Fibroblast of villous mesenchyme (primary cell): ENCODE measurements at regions not wholly inside any gene's neighbourhood (a gene's known extent, or its start where the extent isn't known, plus 50 kb on each side); places are given as distances from the start of the nearest gene placed in this dataset.

Experiments
- DNase-seq: peaks from one replicate; pipeline ENCODE4 v3.0.0-alpha.2; 2010; ENCODE audit warnings: low read depth
- H3K4me3 ChIP-seq: 2 replicates; pipeline ENCODE4 v1.5.1; 2011; ENCODE audit warnings: low read depth, mild to moderate bottlenecking, low read length
- CTCF ChIP-seq: IDR thresholded peaks from 2 replicates; pipeline ENCODE4 v1.5.1; 2012; ENCODE audit warnings: low read depth, mild to moderate bottlenecking, low read length; ENCODE audit not compliant: insufficient read depth

- no peak for DNase-seq
- no peak overlapping the region for H3K4me3 ChIP-seq
- TF ChIP-seq CTCF: no peak
These were observed 55.5 kb upstream of the ST6GAL2 start for GRCh38 chr2:106941372-106941993.

- no peak for DNase-seq
- TF ChIP-seq CTCF: no peak
These were observed 57.7 kb upstream of the ST6GAL2 start for GRCh38 chr2:106943468-106944200.

GRCh38 chr2:106944215-106944614 is 58.2 kb upstream of the ST6GAL2 start:
- no peak for TF ChIP-seq CTCF
- H3K4me3 ChIP-seq: no peak overlapping the region
- peak; percentile 44 for DNase-seq

More at GRCh38 chr2:106943468-106944200, 57.7 kb upstream of the ST6GAL2 start:
- H3K4me3 ChIP-seq: no peak overlapping the region

- DNase-seq: no peak
- H3K4me3 ChIP-seq: no peak overlapping the region
- TF ChIP-seq CTCF: no peak
These were observed 62.6 kb upstream of the ST6GAL2 start for GRCh38 chr2:106948540-106948939.

GRCh38 chr2:106953236-106953635 is 67.3 kb upstream of the ST6GAL2 start:
- TF ChIP-seq CTCF: no peak
- DNase-seq: no peak
- H3K4me3 ChIP-seq: no peak overlapping the region

- no peak for TF ChIP-seq CTCF
- no peak overlapping the region for H3K4me3 ChIP-seq
- DNase-seq: no peak
These were observed 67.8 kb upstream of the ST6GAL2 start for GRCh38 chr2:106953779-106954178.
